ENCODE measurements at regions not wholly inside any gene's neighbourhood (a gene's known extent, or its start where the extent isn't known, plus 50 kb on each side); places are given as distances from the start of the nearest gene placed in this dataset.

DNA sequence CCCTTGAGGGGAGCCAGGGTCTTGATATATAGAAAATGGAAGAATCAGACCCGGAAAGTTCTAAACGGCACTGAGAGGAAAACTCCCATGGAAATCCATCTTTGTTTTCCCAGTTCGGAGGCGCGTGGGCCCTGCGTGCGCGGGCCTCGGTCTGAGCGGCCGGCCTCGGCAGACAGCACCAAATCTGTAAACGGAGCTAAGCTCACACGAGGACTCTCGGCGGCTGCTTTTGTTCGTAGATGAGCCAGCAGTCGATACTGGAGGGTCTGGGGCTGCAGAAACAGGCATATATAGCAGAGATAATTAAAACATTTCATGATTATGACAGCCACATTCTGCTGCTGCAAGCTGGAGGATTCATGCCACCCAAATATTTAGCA, 68.5 kb upstream of the PPARA start:
- H3K4me1 ChIP-seq (ENCODE audit: control insufficient read depth, insufficient read depth, low read length, poor library complexity, severe bottlenecking), result no peaks in the 10 kb centered on the region
- Mint-ChIP-seq H3K27me3 (no peaks in the 10 kb centered on the region), H3K36me3 (no peaks in the 10 kb centered on the region), H3K4me3 (no peak overlapping the region), H3K4me1 (peaks cover 0 to 9% (median 2%) of the 10 kb centered on the region in 4 donors), H3K27ac (no peak overlapping the region), H3K9me3 (no peaks in the 10 kb centered on the region)
- H3K4me3 ChIP-seq (ENCODE audit: low read depth, low read length), result no peak overlapping the region
- DNase-seq (no peak), ATAC-seq (ENCODE audit: low read depth in 2 of 2) (no peak)
- no peaks in the 10 kb centered on the region for H3K36me3 ChIP-seq (ENCODE audit: control insufficient read depth, insufficient read depth, low read length)
- H3K27ac ChIP-seq (ENCODE audit: insufficient read depth, low read length, poor library complexity, severe bottlenecking), result no peak overlapping the region
- H3K9me3 ChIP-seq (ENCODE audit: control insufficient read depth in 2 of 2, low read length in 2 of 2), result no peaks in the 10 kb centered on the region
- no peaks in the 10 kb centered on the region for H3K27me3 ChIP-seq (ENCODE audit: control insufficient read depth, insufficient read depth, low read length)

DNA sequence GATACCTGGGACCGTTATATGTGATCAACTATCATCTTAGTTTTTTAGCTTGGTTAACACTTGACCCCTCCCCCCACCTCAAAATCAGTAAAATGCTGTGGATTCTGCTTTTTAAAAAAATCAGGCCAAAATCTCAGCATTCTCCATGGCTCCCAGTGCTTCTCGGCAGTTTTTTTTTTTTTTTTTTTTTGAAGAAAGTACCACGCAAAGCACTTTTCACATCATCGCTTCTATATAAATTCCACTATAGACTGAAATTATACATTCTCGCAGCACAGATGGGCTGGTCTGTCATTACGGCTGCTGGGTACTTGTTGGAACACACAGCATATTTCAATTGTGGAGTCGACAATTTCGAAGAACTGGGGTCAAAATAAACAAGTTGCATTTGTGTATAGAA, 67.7 kb upstream of the PPARA start:
- Histone ChIP-seq H3K4me1 (ENCODE audit: control insufficient read depth, insufficient read depth, low read length, poor library complexity, severe bottlenecking) (no peaks in the 10 kb centered on the region), H3K4me3 (ENCODE audit: low read depth, low read length) (no peak overlapping the region), H3K36me3 (ENCODE audit: control insufficient read depth, insufficient read depth, low read length) (no peaks in the 10 kb centered on the region), H3K27ac (ENCODE audit: insufficient read depth, low read length, poor library complexity, severe bottlenecking) (no peak overlapping the region), H3K9me3 (ENCODE audit: control insufficient read depth in 2 of 2, low read length in 2 of 2) (no peaks in the 10 kb centered on the region), H3K27me3 (ENCODE audit: control insufficient read depth, insufficient read depth, low read length) (no peaks in the 10 kb centered on the region)
- DNase-seq, result no peak
- Mint-ChIP-seq H3K27ac (no peak overlapping the region), H3K4me1 (peaks cover 0 to 2% (median 1%) of the 10 kb centered on the region in 4 donors), H3K4me3 (no peak overlapping the region), H3K9me3 (no peaks in the 10 kb centered on the region), H3K27me3 (no peaks in the 10 kb centered on the region), H3K36me3 (no peaks in the 10 kb centered on the region)
- ATAC-seq (ENCODE audit: low read depth in 2 of 2), result no peak

DNA sequence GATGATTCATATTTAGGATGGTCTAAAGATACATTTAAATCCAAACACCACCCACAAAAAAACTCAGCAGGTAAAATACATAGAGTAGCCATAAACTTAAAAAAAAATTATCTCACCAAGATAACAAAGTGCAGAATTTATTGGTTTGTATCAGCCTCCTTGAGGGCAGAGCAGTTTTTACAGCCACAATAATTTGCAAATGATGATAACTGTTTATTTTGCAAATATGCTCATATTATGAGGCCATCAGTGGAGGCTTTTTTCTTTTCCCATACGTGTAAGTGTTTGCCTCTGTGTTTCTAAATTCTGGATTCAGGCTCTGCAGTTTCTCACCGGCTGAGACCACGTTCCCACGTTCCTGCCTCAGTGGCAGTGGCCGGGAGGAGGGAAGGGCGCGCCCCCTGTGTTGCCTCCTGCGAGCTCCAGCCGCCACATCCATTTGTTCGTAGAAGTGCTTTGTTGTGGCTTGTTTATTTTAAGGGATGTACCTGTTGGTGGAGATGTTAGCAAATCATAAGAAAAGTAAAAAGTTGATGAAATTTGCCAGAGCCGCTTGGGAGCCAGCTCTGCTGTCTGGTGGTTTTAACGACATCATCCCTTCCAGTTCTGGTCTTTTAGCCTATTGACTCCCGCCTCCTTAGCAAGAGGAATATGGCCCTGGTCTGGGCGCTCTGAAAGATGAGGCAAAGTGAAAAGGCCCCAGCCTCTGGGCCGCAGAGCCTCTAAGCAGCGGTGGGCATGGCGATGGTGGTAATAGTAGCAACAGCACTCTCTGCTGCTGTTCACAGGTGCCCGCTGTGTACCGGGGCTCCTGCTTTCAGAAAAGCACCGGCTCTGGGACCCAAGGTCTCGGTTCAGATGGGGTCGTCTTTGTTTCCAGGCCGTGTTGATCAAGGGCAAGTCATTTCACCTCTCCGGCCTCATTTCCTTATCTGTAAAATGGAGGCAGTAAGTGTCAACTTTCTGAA, 66.7 kb upstream of the PPARA start:
- Histone ChIP-seq H3K36me3 (ENCODE audit: control insufficient read depth, insufficient read depth, low read length) (no peaks in the 10 kb centered on the region), H3K4me3 (ENCODE audit: low read depth, low read length) (no peak overlapping the region), H3K27ac (ENCODE audit: insufficient read depth, low read length, poor library complexity, severe bottlenecking) (no peak overlapping the region), H3K4me1 (ENCODE audit: control insufficient read depth, insufficient read depth, low read length, poor library complexity, severe bottlenecking) (no peaks in the 10 kb centered on the region), H3K27me3 (ENCODE audit: control insufficient read depth, insufficient read depth, low read length) (no peaks in the 10 kb centered on the region), H3K9me3 (ENCODE audit: control insufficient read depth in 2 of 2, low read length in 2 of 2) (no peaks in the 10 kb centered on the region)
- Mint-ChIP-seq H3K4me1 (peaks cover 0 to 2% (median 0%) of the 10 kb centered on the region in 4 donors), H3K4me3 (no peak overlapping the region), H3K9me3 (no peaks in the 10 kb centered on the region), H3K36me3 (no peaks in the 10 kb centered on the region), H3K27me3 (no peaks in the 10 kb centered on the region), H3K27ac (no peak overlapping the region)
- ATAC-seq (ENCODE audit: low read depth in 2 of 2) (no peak), DNase-seq (no peak)

DNA sequence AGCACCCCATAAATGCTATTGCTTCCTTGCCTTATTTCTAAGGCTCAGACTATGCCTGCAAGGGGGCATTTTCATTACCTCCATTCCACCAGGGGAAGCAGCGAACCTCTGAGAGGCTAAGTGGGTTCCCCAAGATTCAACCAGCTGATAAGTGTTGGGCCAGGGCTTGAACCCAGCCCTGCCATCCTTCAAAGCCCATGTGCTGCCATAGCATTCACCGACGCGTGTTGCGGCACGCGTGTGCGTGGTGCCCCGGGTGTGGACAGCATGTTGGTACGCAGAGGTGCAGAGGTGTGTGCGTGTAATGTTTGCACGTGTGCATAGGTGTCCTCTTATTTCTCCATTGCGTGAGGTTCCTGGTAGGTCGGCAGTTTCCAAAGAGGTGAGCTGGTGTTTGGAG, 66.0 kb upstream of the PPARA start:
- Histone ChIP-seq H3K36me3 (ENCODE audit: control insufficient read depth, insufficient read depth, low read length) (no peaks in the 10 kb centered on the region), H3K9me3 (ENCODE audit: control insufficient read depth in 2 of 2, low read length in 2 of 2) (no peaks in the 10 kb centered on the region), H3K27ac (ENCODE audit: insufficient read depth, low read length, poor library complexity, severe bottlenecking) (no peak overlapping the region), H3K27me3 (ENCODE audit: control insufficient read depth, insufficient read depth, low read length) (no peaks in the 10 kb centered on the region), H3K4me3 (ENCODE audit: low read depth, low read length) (no peak overlapping the region), H3K4me1 (ENCODE audit: control insufficient read depth, insufficient read depth, low read length, poor library complexity, severe bottlenecking) (no peaks in the 10 kb centered on the region)
- H3K36me3 Mint-ChIP-seq, result no peaks in the 10 kb centered on the region
- ATAC-seq (ENCODE audit: low read depth in 2 of 2) (no peak), DNase-seq (no peak)
- peaks cover 0 to 2% (median 0%) of the 10 kb centered on the region in 4 donors for H3K4me1 Mint-ChIP-seq
- no peak overlapping the region for H3K4me3 Mint-ChIP-seq
- H3K27ac Mint-ChIP-seq, result peak overlapping the region in 1 of 3 donors; percentile 32
- H3K27me3 Mint-ChIP-seq, result no peaks in the 10 kb centered on the region
- H3K9me3 Mint-ChIP-seq, result no peaks in the 10 kb centered on the region

DNA sequence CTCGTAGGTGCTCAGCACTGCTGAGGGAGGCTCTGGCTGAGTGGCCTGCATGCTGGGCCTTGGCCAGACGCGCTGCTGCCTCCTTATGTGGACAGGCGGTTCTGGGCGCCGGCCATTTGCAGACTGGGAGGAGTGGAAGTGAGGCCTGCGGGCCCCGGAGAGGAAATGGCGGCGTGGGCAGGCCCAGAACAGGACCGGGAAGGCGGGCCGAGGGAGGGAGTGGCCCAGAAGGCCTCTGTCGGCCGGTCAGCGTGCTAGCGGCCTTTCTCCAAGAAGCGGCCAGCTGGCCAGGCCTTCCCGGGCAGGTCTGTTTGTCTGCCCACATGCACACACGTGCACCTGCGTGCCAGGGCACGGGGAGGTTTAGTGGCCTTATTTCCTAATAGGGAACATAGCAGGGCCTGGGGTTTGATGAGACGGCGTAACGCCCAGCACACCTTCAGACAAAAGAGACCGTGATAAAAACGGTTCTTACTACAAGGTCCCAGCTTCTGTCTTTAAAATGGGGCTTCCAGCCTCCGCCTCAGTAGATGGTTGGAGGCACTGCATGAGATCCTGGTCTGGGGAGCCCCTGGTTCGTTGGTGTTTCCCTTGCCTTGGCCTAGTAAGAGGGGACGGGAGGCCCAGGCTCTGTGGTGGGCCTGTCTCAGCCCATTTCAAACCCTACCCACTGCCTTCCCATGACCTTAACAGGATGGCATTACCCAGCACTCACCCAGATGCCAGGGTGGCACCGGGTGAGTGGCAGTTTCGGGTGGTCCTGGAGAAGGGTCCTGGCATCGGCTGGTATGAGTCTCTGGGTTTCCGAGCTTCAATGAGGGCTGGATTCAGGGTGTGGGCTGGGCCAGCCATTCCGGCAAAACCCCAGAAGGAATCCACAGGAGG, 65.1 kb upstream of the PPARA start:
- ATAC-seq (ENCODE audit: low read depth in 2 of 2), result no peak
- H3K9me3 Mint-ChIP-seq, result no peaks in the 10 kb centered on the region
- no peaks in the 10 kb centered on the region for H3K36me3 Mint-ChIP-seq
- no peak overlapping the region for H3K27ac Mint-ChIP-seq
- H3K36me3 ChIP-seq (ENCODE audit: control insufficient read depth, insufficient read depth, low read length), result no peaks in the 10 kb centered on the region
- H3K4me1 Mint-ChIP-seq, result peaks cover 0 to 2% (median 0%) of the 10 kb centered on the region in 4 donors
- no peaks in the 10 kb centered on the region for H3K4me1 ChIP-seq (ENCODE audit: control insufficient read depth, insufficient read depth, low read length, poor library complexity, severe bottlenecking)
- no peaks in the 10 kb centered on the region for H3K27me3 Mint-ChIP-seq
- H3K27ac ChIP-seq (ENCODE audit: insufficient read depth, low read length, poor library complexity, severe bottlenecking), result no peak overlapping the region
- no peak overlapping the region for H3K4me3 ChIP-seq (ENCODE audit: low read depth, low read length)
- no peak overlapping the region for H3K4me3 Mint-ChIP-seq
- no peak for DNase-seq
- no peaks in the 10 kb centered on the region for H3K9me3 ChIP-seq (ENCODE audit: control insufficient read depth in 2 of 2, low read length in 2 of 2)
- no peaks in the 10 kb centered on the region for H3K27me3 ChIP-seq (ENCODE audit: control insufficient read depth, insufficient read depth, low read length)

DNA sequence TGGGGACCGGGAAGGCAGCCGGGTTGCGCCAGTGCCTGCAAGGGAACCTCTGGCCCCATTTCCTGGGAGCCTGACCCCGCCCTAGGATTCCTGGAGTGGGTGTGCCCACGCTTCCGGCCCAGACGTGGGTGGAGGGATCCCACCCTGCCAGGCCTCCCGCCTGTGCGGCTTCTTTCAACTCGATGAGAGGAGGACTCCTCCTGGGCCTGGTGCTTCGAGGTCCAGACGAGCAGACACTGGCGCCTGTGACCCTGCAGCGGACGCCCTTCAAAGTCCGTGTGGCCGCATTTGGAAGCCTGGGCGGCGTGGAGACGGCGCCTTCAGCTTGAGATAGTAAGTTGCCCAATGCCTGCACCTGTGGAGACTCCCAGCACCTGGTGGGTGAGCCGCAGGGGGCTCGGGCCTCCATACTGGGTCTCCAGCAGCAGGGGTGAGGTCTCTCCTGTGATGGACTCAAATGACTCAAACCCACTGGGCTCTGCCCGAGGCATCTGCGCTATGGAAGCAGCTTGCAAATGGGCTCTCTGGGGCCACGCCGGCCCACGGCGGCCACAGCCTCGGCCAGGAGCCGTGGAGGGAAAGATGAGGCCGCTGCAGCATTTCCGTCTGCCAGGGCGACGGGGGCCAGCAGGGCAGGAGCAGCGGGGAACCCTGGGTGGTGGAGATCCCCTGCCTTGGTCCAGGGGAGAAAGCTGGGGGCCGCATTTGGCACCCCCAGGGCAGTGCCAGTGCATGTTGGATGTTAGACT, 64.3 kb upstream of the PPARA start:
- H3K36me3 Mint-ChIP-seq, result no peaks in the 10 kb centered on the region
- no peaks in the 10 kb centered on the region for H3K27me3 Mint-ChIP-seq
- Histone ChIP-seq H3K4me3 (ENCODE audit: low read depth, low read length) (no peak overlapping the region), H3K27me3 (ENCODE audit: control insufficient read depth, insufficient read depth, low read length) (no peaks in the 10 kb centered on the region), H3K27ac (ENCODE audit: insufficient read depth, low read length, poor library complexity, severe bottlenecking) (no peak overlapping the region), H3K4me1 (ENCODE audit: control insufficient read depth, insufficient read depth, low read length, poor library complexity, severe bottlenecking) (no peaks in the 10 kb centered on the region), H3K9me3 (ENCODE audit: control insufficient read depth in 2 of 2, low read length in 2 of 2) (no peaks in the 10 kb centered on the region), H3K36me3 (ENCODE audit: control insufficient read depth, insufficient read depth, low read length) (no peaks in the 10 kb centered on the region)
- peaks cover 0 to 2% (median 0%) of the 10 kb centered on the region in 4 donors for H3K4me1 Mint-ChIP-seq
- ATAC-seq (ENCODE audit: low read depth in 2 of 2) (no peak), DNase-seq (no peak)
- H3K27ac Mint-ChIP-seq, result no peak overlapping the region
- H3K4me3 Mint-ChIP-seq, result no peak overlapping the region
- H3K9me3 Mint-ChIP-seq, result no peaks in the 10 kb centered on the region

DNA sequence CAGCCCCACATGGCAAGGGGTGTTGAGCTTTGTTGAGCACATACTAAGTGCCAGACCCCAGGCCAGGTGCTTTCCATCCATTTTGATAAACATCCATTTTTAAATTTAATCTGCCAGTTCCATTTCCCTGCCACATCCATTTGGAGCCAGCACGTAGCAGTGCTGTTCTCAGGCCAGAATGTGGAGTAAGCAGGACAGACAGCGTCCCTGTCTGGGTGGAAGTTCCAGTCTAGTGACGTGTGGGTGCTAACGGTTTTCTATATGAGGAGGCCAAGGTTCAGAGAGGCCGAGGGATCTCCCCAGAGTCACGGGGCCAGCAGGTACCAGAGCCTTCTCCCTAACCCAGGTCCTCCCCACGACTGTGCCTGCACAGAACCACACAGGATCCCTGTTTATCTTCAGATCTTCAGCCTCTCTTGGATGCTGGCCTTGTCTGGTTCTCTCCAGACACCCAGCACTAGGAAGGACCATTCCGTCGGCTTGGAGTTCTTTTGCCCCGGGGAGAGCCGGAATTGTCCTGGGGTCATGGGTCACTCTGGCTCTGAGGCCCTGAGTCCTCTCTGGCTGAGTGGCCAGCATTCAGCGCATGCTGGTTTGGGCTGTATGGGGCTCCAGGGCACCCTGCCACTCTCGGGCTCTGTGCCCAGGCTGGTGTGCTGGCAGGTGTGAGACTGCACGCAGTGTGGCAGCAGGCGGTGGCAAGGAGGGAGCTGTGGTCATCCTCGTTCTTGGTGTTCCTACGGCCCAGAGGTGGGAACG, 63.6 kb upstream of the PPARA start:
- Mint-ChIP-seq H3K4me3 (no peak overlapping the region), H3K27me3 (no peaks in the 10 kb centered on the region), H3K27ac (no peak overlapping the region), H3K9me3 (no peaks in the 10 kb centered on the region), H3K4me1 (peaks cover 0 to 2% (median under 1%) of the 10 kb centered on the region in 4 donors), H3K36me3 (no peaks in the 10 kb centered on the region)
- no peak for DNase-seq
- Histone ChIP-seq H3K36me3 (ENCODE audit: control insufficient read depth, insufficient read depth, low read length) (no peaks in the 10 kb centered on the region), H3K9me3 (ENCODE audit: control insufficient read depth in 2 of 2, low read length in 2 of 2) (no peaks in the 10 kb centered on the region), H3K27me3 (ENCODE audit: control insufficient read depth, insufficient read depth, low read length) (no peaks in the 10 kb centered on the region), H3K27ac (ENCODE audit: insufficient read depth, low read length, poor library complexity, severe bottlenecking) (no peak overlapping the region), H3K4me1 (ENCODE audit: control insufficient read depth, insufficient read depth, low read length, poor library complexity, severe bottlenecking) (no peaks in the 10 kb centered on the region), H3K4me3 (ENCODE audit: low read depth, low read length) (no peak overlapping the region)
- ATAC-seq (ENCODE audit: low read depth in 2 of 2), result no peak
